ENCODE measurements at regions not wholly inside any gene's neighbourhood (a gene's known extent, or its start where the extent isn't known, plus 50 kb on each side); places are given as distances from the start of the nearest gene placed in this dataset.

- DNase-seq (ENCODE audit: extremely low spot score), result no peak
- CTCF ChIA-PET, result no interaction called here
- POLR2A ChIA-PET, result no interaction called here
- no peak for TF ChIP-seq CTCF (IDR thresholded peaks at IDR 0.05; ENCODE audit: control extremely low read depth, extremely low read depth, low read depth, missing control alignments)
Measured at GRCh38 chr9:28900406-28900805, 1327.1 kb upstream of the C9orf72 start.

DNA sequence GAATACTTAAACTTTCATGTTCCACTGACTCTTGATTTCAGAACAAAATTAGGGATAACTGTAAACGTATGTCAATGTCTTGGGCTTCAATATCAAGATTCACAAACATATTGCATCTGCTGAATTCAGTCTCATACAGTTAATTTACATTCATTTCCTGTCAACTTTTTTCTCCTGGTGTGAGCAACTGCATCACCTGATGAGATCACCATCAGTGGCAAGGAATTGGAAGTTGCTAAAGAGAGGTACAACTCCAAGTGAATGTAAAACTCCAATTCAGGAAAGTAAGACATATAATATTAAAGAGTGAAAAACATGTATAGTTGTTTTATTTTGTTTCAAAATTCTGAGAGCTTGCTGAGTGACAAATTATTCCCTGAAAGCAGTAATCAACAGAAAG is 1336.2 kb upstream of the C9orf72 start:
- POLR2A ChIA-PET, result no interaction called here
- CTCF ChIA-PET, result no interaction called here
- no peak for TF ChIP-seq CTCF (IDR thresholded peaks at IDR 0.05; ENCODE audit: control extremely low read depth, extremely low read depth, low read depth, missing control alignments)
- DNase-seq (ENCODE audit: extremely low spot score), result no peak

GRCh38 chr9:28912621-28913020 is 1339.3 kb upstream of the C9orf72 start:
- ChIA-PET POLR2A (no interaction called here), CTCF (no interaction called here)
- no peak for DNase-seq (ENCODE audit: extremely low spot score)
- no peak for TF ChIP-seq CTCF (IDR thresholded peaks at IDR 0.05; ENCODE audit: control extremely low read depth, extremely low read depth, low read depth, missing control alignments)

DNA sequence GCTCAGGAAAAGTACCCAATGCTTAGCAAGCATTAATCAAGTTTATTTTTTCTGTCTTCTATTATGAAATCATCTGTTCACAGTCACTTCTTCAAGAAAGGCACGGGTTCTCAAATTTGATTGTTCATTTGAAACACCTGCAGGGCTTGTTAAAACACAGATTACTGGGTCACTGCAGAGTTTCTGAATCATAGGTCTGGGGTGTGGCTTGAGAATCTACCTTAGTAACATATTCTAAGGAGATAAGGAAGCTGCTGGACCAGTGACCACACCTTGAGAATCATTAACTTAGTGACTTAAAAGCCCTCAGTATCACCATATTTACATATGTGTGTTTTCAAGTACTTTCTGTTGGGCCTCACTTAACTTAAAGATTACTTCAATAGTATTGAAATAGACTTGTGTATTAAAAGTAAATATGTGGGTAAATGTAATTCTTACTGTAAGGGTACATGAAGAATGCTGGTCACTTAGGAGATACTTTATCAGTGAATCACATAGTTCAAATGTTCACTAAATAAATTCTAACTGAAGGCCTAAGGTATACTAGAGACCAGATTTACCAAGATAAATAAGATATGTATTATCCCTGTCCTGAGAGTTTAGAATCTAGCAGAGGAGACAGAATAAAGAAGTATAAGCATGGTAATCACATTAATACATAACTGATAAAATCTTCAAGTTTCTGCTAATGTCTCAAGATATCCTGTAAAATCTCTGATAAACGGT is 1342.1 kb upstream of the C9orf72 start:
- POLR2A ChIA-PET, result no interaction called here
- CTCF ChIA-PET, result no interaction called here
- no peak for DNase-seq (ENCODE audit: extremely low spot score)
- TF ChIP-seq CTCF (IDR thresholded peaks at IDR 0.05; ENCODE audit: control extremely low read depth, extremely low read depth, low read depth, missing control alignments), result no peak

DNA sequence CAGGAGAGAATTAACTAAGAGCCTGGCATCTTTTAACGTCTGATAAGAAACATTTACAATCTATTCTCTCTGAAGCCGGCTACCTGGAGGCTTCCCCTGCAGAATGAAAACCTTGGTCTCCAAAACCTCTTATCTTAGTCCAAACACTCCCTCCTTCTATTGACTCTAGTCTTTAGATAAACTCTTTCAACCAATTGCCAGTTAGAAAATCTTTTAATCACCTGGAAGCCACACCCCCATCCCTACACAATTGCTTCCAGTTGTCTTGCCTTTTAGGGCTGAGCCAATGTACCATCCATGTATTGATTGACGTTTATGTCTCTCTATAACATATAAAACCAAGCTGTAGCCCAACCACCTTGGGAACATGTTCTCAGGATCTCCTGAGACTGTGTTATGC is 1343.1 kb upstream of the C9orf72 start:
- CTCF ChIA-PET, result no interaction called here
- no peak for TF ChIP-seq CTCF (IDR thresholded peaks at IDR 0.05; ENCODE audit: control extremely low read depth, extremely low read depth, low read depth, missing control alignments)
- no peak for DNase-seq (ENCODE audit: extremely low spot score)
- POLR2A ChIA-PET, result no interaction called here

GRCh38 chr9:28921857-28922500 is 1348.7 kb upstream of the C9orf72 start:
- POLR2A ChIA-PET, result no interaction called here

More at GRCh38 chr9:28921857-28922500, 1348.7 kb upstream of the C9orf72 start:
- no peak for DNase-seq (ENCODE audit: extremely low spot score)
- CTCF ChIA-PET, result interaction anchor here (0.9 to 1.1 kb wide), 2 partner anchors 15 to 38 kb away, joined by 3 to 4 read pairs; no protein-coding TSS in a partner anchor
- TF ChIP-seq CTCF (IDR thresholded peaks at IDR 0.05; ENCODE audit: control extremely low read depth, extremely low read depth, low read depth, missing control alignments), result no peak

Measured in GM10248 (cell line).